NB4 (cell line): ENCODE measurements at regions not wholly inside any gene's neighbourhood (a gene's known extent, or its start where the extent isn't known, plus 50 kb on each side); places are given as distances from the start of the nearest gene placed in this dataset.

Experiments
- DNase-seq: peaks from one replicate; pipeline ENCODE4 v3.0.0; 2010; ENCODE audit warnings: low read depth
- H3K4me3 ChIP-seq: one replicate; pipeline ENCODE4 v1.5.1; 2011; ENCODE audit warnings: mild to moderate bottlenecking, low read depth, low read length, moderate library complexity
- MYC ChIP-seq: IDR thresholded peaks from 2 replicates; pipeline ENCODE4 v1.6.1; 2011; ENCODE audit warnings: low read depth, low read length
- POLR2A ChIP-seq: IDR thresholded peaks from 2 replicates; pipeline ENCODE4 v1.6.1; 2011; ENCODE audit warnings: mild to moderate bottlenecking; ENCODE audit not compliant: insufficient read length; ENCODE audit errors: extremely low read depth
- TF ChIP-seq, protein P1 (sequence below): IDR thresholded peaks from 2 replicates; pipeline ENCODE4 v1.6.1; 2011; ENCODE audit warnings: low read depth, low read length
- TF ChIP-seq, protein P2 (sequence below): IDR thresholded peaks from one replicate; pipeline ENCODE4 v1.5.1; 2012; ENCODE audit warnings: low read depth, low read length

DNA sequence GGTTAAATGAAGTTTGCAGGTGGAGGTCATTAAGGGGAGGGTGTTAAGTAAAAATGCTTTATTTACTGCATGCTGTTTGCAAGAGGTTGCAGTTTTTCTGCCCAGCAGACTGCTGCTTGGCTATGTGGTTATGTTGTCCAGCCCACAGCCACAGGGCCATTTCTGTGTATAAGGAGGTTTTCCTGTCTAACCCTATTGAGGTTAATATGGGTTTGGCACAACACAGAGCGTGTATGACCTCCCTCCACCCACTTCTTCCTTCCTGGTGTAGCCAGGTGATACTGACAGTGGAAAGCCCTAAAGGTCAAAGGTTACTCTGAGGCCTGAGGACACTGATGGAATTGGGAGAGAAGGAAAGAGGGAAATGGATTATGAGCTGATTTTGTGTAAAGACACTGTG, 253.7 kb upstream of the PWP1 start:
- H3K4me3 ChIP-seq: no peak overlapping the region
- TF ChIP-seq, protein P1, sequence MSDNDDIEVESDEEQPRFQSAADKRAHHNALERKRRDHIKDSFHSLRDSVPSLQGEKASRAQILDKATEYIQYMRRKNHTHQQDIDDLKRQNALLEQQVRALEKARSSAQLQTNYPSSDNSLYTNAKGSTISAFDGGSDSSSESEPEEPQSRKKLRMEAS: no peak
- TF ChIP-seq POLR2A: no peak
- no peak for TF ChIP-seq MYC
- TF ChIP-seq, protein P2, sequence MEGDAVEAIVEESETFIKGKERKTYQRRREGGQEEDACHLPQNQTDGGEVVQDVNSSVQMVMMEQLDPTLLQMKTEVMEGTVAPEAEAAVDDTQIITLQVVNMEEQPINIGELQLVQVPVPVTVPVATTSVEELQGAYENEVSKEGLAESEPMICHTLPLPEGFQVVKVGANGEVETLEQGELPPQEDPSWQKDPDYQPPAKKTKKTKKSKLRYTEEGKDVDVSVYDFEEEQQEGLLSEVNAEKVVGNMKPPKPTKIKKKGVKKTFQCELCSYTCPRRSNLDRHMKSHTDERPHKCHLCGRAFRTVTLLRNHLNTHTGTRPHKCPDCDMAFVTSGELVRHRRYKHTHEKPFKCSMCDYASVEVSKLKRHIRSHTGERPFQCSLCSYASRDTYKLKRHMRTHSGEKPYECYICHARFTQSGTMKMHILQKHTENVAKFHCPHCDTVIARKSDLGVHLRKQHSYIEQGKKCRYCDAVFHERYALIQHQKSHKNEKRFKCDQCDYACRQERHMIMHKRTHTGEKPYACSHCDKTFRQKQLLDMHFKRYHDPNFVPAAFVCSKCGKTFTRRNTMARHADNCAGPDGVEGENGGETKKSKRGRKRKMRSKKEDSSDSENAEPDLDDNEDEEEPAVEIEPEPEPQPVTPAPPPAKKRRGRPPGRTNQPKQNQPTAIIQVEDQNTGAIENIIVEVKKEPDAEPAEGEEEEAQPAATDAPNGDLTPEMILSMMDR: no peak
- no peak for DNase-seq

DNA sequence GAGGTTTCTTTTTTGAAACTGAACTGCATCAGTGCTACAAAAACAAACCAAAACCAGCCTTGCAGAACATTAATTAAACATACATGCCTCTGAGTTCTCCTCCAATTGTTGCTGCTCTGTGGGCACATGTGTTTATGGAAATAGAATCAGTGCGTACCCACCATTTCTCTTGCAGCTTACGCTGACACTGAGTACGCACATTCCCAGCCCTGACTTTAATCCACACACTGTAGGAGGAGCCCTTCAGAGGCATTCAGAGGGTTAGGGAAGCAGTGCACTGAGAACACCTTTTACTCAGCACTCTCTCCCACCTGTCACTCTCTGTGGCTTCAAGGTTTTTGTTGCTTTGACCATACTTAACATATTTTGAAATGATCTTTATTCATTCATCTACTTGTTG, 250.5 kb upstream of the PWP1 start:
- TF ChIP-seq, protein P2: no peak
- TF ChIP-seq MYC (no peak), POLR2A (no peak)
- TF ChIP-seq, protein P1: no peak
- DNase-seq: no peak
- no peak overlapping the region for H3K4me3 ChIP-seq

DNA sequence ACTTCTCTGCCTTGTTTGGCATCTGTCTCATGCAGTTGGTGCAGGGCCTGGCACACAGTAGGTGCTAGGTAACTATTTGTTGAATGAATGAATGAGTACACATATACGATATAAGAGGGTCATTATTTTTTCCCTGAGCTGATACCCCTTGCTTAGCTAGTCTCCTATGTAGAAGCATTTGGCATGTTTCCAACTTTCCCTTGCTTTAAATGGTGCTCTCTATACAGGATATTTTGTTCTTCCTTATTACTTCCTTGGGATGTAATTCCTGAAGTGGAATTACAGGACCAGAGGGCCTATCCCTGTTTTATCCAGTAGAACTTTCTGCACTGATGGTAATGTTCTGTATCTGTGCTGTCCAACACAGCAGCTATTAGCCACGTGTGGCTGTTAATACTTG, 250.1 kb upstream of the PWP1 start:
- TF ChIP-seq, protein P2: no peak
- TF ChIP-seq, protein P1: no peak
- TF ChIP-seq POLR2A: no peak
- no peak for TF ChIP-seq MYC
- no peak overlapping the region for H3K4me3 ChIP-seq
- DNase-seq: no peak

DNA sequence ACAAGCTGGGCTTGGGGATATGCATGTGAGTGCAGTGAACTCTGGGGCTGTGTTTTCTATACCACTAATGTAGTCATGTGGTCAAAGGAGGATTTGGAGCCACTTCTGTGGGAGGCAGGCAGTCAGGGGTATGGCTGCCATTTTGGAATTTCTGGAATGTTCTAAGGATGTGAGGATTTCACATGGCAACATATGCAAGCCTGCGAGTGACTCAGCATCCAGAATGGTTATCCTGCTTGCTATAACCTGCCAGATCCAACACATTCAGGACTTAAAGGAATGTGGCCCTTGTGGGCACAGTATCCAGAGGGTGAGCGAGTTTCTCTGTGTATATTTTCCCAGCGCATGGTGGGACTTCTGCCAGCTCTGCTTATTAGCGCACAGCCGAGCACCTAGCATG, 249.2 kb upstream of the PWP1 start:
- H3K4me3 ChIP-seq: no peak overlapping the region
- no peak for DNase-seq
- TF ChIP-seq, protein P2: no peak
- no peak for TF ChIP-seq POLR2A
- TF ChIP-seq MYC: no peak
- TF ChIP-seq, protein P1: no peak

DNA sequence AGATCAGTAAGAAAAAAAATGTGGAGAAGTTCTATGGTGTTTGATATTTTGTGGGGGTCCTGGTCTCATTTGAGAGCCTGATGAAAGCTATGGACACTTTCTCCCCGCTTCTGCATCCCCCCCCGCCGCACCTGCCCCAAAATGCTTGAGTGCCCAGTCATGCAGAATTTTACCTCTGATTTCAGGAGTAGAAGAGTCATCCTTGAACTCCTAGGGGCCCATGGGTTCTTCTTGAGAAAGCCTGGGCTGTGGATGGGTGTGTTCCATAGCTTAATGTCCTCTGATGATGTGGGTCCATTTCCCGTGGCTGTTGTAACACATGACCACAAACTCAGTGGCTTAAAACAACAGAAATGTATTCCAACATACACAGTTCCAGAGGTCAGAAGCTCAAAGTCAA, 248.8 kb upstream of the PWP1 start:
- H3K4me3 ChIP-seq: no peak overlapping the region
- TF ChIP-seq POLR2A (no peak), MYC (no peak)
- TF ChIP-seq, protein P1: no peak
- TF ChIP-seq, protein P2: no peak
- DNase-seq: no peak

DNA sequence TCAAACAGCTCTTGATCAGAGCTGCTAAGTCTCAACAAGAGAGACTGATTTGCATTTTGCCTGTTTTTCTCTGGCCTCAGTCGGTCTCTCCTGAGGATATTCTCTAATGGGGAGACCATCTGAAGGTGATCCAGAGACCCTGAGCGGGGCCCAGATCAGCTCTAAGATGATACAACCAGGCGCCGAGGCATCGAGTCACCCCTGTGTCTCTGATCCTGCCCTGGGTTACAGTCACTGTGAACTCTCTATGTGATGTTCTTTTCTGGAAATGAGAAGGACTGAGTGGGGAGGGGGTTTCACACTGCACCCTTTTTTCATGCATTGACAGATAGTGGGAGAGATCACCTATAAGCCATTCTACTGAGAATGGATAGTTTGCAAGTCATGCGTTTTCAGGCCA, 247.6 kb upstream of the PWP1 start:
- H3K4me3 ChIP-seq: no peak overlapping the region
- DNase-seq: no peak
- TF ChIP-seq MYC: no peak
- TF ChIP-seq, protein P1: no peak
- no peak for TF ChIP-seq POLR2A
- TF ChIP-seq, protein P2: no peak
